Adrenal gland (tissue), 2 donors: ENCODE measurements at regions not wholly inside any gene's neighbourhood (a gene's known extent, or its start where the extent isn't known, plus 50 kb on each side); places are given as distances from the start of the nearest gene placed in this dataset.

Experiments used
- small RNA-seq, 2 donors: library from RNA; depleted of rRNA; stranded (forward); fragments of <200 nt; gene quantifications; one replicate each; pipeline ENCODE3, GENCODE V24; 2016

Small RNAs in the stretch of these regions (small RNA-seq; reads per million reads assigned to genes)
- 0.50 to 0.59 reads per million in 2 donors for gene RNA5SP357
